ENCODE measurements at regions not wholly inside any gene's neighbourhood (a gene's known extent, or its start where the extent isn't known, plus 50 kb on each side); places are given as distances from the start of the nearest gene placed in this dataset.

DNA sequence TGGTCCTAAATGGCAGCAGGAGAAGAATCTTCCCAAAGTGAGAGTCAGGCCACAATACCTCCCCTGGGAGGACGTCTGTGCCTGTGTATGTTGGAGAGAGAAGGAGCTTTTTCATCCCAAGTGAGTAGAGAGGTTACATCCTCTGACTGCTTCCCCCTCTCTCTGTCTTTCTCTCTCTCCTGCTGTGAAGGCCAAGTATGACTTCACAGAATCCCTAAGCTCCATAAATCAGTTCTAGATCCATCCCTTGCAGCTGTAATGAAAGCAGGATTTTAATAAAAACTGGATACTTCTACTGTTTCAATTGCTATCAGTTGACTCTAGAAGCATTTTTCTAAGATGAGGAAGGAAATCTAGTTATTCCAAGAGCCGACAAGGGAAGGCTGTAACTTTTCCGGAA is 389.1 kb upstream of the PROK2 start (continued):
- TF ChIP-seq, protein P1, sequence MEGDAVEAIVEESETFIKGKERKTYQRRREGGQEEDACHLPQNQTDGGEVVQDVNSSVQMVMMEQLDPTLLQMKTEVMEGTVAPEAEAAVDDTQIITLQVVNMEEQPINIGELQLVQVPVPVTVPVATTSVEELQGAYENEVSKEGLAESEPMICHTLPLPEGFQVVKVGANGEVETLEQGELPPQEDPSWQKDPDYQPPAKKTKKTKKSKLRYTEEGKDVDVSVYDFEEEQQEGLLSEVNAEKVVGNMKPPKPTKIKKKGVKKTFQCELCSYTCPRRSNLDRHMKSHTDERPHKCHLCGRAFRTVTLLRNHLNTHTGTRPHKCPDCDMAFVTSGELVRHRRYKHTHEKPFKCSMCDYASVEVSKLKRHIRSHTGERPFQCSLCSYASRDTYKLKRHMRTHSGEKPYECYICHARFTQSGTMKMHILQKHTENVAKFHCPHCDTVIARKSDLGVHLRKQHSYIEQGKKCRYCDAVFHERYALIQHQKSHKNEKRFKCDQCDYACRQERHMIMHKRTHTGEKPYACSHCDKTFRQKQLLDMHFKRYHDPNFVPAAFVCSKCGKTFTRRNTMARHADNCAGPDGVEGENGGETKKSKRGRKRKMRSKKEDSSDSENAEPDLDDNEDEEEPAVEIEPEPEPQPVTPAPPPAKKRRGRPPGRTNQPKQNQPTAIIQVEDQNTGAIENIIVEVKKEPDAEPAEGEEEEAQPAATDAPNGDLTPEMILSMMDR (IDR thresholded peaks at IDR 0.05; ENCODE audit: control extremely low read depth in 1 of 3, insufficient read depth in 1 of 3, low read depth in 1 of 3, low read length in 3 of 3): no peak
- no peak for TF ChIP-seq JUND (IDR thresholded peaks at IDR 0.05; ENCODE audit: low read length)
- no peak for TF ChIP-seq KDM4A (IDR thresholded peaks at IDR 0.05; ENCODE audit: low read depth, low read length, severe bottlenecking)

Data from H1 (cell line).